Ishikawa (cell line): ENCODE measurements at regions not wholly inside any gene's neighbourhood (a gene's known extent, or its start where the extent isn't known, plus 50 kb on each side); places are given as distances from the start of the nearest gene placed in this dataset.

Experiments
- CEBPB ChIP-seq: IDR thresholded peaks from 2 replicates; pipeline ENCODE4 v1.6.1; 2012
- CREB1 ChIP-seq: IDR thresholded peaks from 2 replicates; pipeline ENCODE4 v1.6.1; 2012; ENCODE audit warnings: low read depth
- EGR1 ChIP-seq: IDR thresholded peaks from 2 replicates; pipeline ENCODE4 v1.6.1; 2012
- EP300 ChIP-seq: IDR thresholded peaks from 2 replicates; pipeline ENCODE4 v1.6.1; 2012; ENCODE audit warnings: borderline replicate concordance
- MAX ChIP-seq: IDR thresholded peaks from 2 replicates; pipeline ENCODE4 v1.6.1; 2012
- RAD21 ChIP-seq: IDR thresholded peaks from 2 replicates; pipeline ENCODE4 v1.6.1; 2012; ENCODE audit warnings: low read depth
- YY1 ChIP-seq: IDR thresholded peaks from 2 replicates; pipeline ENCODE4 v1.6.1; 2012; ENCODE audit warnings: low read depth
- TF ChIP-seq, protein P1 (sequence below): IDR thresholded peaks from 2 replicates; pipeline ENCODE4 v1.6.1; 2012; ENCODE audit warnings: low read depth, mild to moderate bottlenecking

- TF ChIP-seq EP300 = no peak
- TF ChIP-seq, protein P1, sequence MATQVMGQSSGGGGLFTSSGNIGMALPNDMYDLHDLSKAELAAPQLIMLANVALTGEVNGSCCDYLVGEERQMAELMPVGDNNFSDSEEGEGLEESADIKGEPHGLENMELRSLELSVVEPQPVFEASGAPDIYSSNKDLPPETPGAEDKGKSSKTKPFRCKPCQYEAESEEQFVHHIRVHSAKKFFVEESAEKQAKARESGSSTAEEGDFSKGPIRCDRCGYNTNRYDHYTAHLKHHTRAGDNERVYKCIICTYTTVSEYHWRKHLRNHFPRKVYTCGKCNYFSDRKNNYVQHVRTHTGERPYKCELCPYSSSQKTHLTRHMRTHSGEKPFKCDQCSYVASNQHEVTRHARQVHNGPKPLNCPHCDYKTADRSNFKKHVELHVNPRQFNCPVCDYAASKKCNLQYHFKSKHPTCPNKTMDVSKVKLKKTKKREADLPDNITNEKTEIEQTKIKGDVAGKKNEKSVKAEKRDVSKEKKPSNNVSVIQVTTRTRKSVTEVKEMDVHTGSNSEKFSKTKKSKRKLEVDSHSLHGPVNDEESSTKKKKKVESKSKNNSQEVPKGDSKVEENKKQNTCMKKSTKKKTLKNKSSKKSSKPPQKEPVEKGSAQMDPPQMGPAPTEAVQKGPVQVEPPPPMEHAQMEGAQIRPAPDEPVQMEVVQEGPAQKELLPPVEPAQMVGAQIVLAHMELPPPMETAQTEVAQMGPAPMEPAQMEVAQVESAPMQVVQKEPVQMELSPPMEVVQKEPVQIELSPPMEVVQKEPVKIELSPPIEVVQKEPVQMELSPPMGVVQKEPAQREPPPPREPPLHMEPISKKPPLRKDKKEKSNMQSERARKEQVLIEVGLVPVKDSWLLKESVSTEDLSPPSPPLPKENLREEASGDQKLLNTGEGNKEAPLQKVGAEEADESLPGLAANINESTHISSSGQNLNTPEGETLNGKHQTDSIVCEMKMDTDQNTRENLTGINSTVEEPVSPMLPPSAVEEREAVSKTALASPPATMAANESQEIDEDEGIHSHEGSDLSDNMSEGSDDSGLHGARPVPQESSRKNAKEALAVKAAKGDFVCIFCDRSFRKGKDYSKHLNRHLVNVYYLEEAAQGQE = no peak
- TF ChIP-seq CREB1 = no peak
- no peak for TF ChIP-seq EGR1
- no peak for TF ChIP-seq RAD21
- TF ChIP-seq MAX = no peak
- TF ChIP-seq CEBPB = no peak
- no peak for TF ChIP-seq YY1
Measured at GRCh38 chr6:56730663-56731529, 88.2 kb upstream of the DST start.
